Gastrocnemius medialis (tissue), 4 donors: ENCODE measurements at regions not wholly inside any gene's neighbourhood (a gene's known extent, or its start where the extent isn't known, plus 50 kb on each side); places are given as distances from the start of the nearest gene placed in this dataset.

Experiments
- CTCF ChIP-seq, 5 experiments: fragments of 450-650 bp in 3 of 5; fragments of 200-600 bp in 2 of 5; sonication (generic) in 2 of 5; IDR thresholded peaks in 4 of 5; conservative IDR thresholded peaks in 1 of 5; 1 replicate in 4 of 5; 2 replicates in 1 of 5; pipeline ENCODE4 v1.5.1; 2016 to 2019; ENCODE audit warnings: antibody characterized with exemption in 5 of 5, mild to moderate bottlenecking in 3 of 5, moderate library complexity in 3 of 5
- POLR2A ChIP-seq, 2 donors: fragments of 450-650 bp; IDR thresholded peaks; one replicate each; pipeline ENCODE4 v1.6.1; 2017; ENCODE audit warnings: antibody characterized with exemption in 2 of 2, mild to moderate bottlenecking in 2 of 2, moderate library complexity in 2 of 2

- TF ChIP-seq CTCF (IDR thresholded peaks at IDR 0.05 in 4 of 5, conservative IDR thresholded peaks at IDR 0.05 in 1 of 5), result no peak
- no peak for TF ChIP-seq POLR2A (IDR thresholded peaks at IDR 0.05)
Measured at GRCh38 chr2:72011370-72011689, 136.3 kb downstream of the CYP26B1 start.
